Hepatocyte (in vitro differentiated cells): ENCODE measurements at regions not wholly inside any gene's neighbourhood (a gene's known extent, or its start where the extent isn't known, plus 50 kb on each side); places are given as distances from the start of the nearest gene placed in this dataset.

Experiments
- CTCF ChIP-seq: fragments of 200-600 bp; sonication (generic); IDR thresholded peaks from 2 replicates; pipeline ENCODE4 v1.5.1; 2016; ENCODE audit warnings: antibody characterized with exemption, mild to moderate bottlenecking; ENCODE audit not compliant: poor library complexity
- EZH2 ChIP-seq: fragments of 200-600 bp; sonication (generic); IDR thresholded peaks from 2 replicates; pipeline ENCODE4 v1.6.1; 2016; ENCODE audit warnings: antibody characterized with exemption, mild to moderate bottlenecking, borderline replicate concordance
- EZH2phosphoT487 ChIP-seq: fragments of 200-600 bp; sonication (generic); IDR thresholded peaks from one replicate; pipeline ENCODE4 v1.6.1; 2018; ENCODE audit warnings: antibody characterized with exemption, mild to moderate bottlenecking, low read depth, moderate library complexity; ENCODE audit not compliant: unreplicated experiment, severe bottlenecking

GRCh38 chr7:86592185-86592584 is 51.5 kb upstream of the GRM3 start:
- TF ChIP-seq CTCF: no peak
- TF ChIP-seq EZH2: no peak
- TF ChIP-seq EZH2phosphoT487: no peak
